ENCODE measurements at regions not wholly inside any gene's neighbourhood (a gene's known extent, or its start where the extent isn't known, plus 50 kb on each side); places are given as distances from the start of the nearest gene placed in this dataset.

GRCh38 chr16:6576113-6576512 lies 756.5 kb upstream of the RBFOX1 start:
- no peaks in the 10 kb centered on the region for H3K4me1 ChIP-seq (ENCODE audit: insufficient read depth)
- H3K9me2 ChIP-seq (ENCODE audit: insufficient read depth), result no peaks in the 10 kb centered on the region
- no peaks in the 10 kb centered on the region for H3K79me2 ChIP-seq (replicated peaks; ENCODE audit: insufficient read depth)
- H3K36me3 ChIP-seq (ENCODE audit: insufficient read depth), result no peaks in the 10 kb centered on the region; the same call in 1 of the 2 replicates
- Mint-ChIP-seq H3K4me3 (no peak overlapping the region), H3K27ac (no peak overlapping the region), H3K4me1 (peaks cover 13% of the 10 kb centered on the region), H3K36me3 (ENCODE audit: low read depth) (no peaks in the 10 kb centered on the region), H3K27me3 (ENCODE audit: insufficient read depth, low read depth, poor library complexity) (peaks cover 3% of the 10 kb centered on the region), H3K9me3 (no peaks in the 10 kb centered on the region)
- H4K20me1 ChIP-seq (replicated peaks; ENCODE audit: insufficient read depth), result no peaks in the 10 kb centered on the region
- DNase-seq (ENCODE audit: low spot score) (no peak), ATAC-seq (no peak)
- H3K4me2 ChIP-seq, result no peak overlapping the region
- no peaks in the 10 kb centered on the region for H3K27me3 ChIP-seq (ENCODE audit: insufficient read depth)
- no peak overlapping the region for H2AFZ ChIP-seq
- no peak overlapping the region for H3K27ac ChIP-seq (ENCODE audit: low read depth)
- no peaks in the 10 kb centered on the region for H3F3A ChIP-seq (replicated peaks; ENCODE audit: low read depth)
- TF ChIP-seq STAT1 (IDR thresholded peaks at IDR 0.05; ENCODE audit: unreplicated experiment) (no peak), REST (IDR thresholded peaks at IDR 0.05; ENCODE audit: unreplicated experiment) (no peak), ZNF114 (CRISPR knock-in tag; IDR thresholded peaks at IDR 0.05) (no peak), EZH2phosphoT487 (IDR thresholded peaks at IDR 0.05; ENCODE audit: unreplicated experiment) (no peak), CTCF (conservative IDR thresholded peaks at IDR 0.05; ENCODE audit: low read depth in 2 of 2) (no peak), ETS1 (IDR thresholded peaks at IDR 0.05) (no peak), EZH2 (IDR thresholded peaks at IDR 0.05; ENCODE audit: low read depth, unreplicated experiment) (no peak), POLR2AphosphoS5 (IDR thresholded peaks at IDR 0.05; ENCODE audit: low read depth) (no peak)
- H3K4me3 ChIP-seq, result no peak overlapping the region

- H3K9me3 Mint-ChIP-seq, result no peaks in the 10 kb centered on the region
- DNase-seq (ENCODE audit: low spot score), result no peak
- no peak for TF ChIP-seq JUNB (IDR thresholded peaks at IDR 0.05; ENCODE audit: unreplicated experiment)
- TF ChIP-seq ETS1 (IDR thresholded peaks at IDR 0.05), result no peak
- no peak for TF ChIP-seq CREB1 (CRISPR knock-in tag; IDR thresholded peaks at IDR 0.05; ENCODE audit: low read depth)
- TF ChIP-seq CTCF (conservative IDR thresholded peaks at IDR 0.05; ENCODE audit: low read depth in 2 of 2), result no peak
- no peak for TF ChIP-seq POLR2AphosphoS5 (IDR thresholded peaks at IDR 0.05; ENCODE audit: low read depth)
These were observed 758.5 kb upstream of the RBFOX1 start for GRCh38 chr16:6574146-6574545.

More at GRCh38 chr16:6574146-6574545, 758.5 kb upstream of the RBFOX1 start:
- no peaks in the 10 kb centered on the region for H3K36me3 Mint-ChIP-seq (ENCODE audit: low read depth)
- no peaks in the 10 kb centered on the region for H3K79me2 ChIP-seq (replicated peaks; ENCODE audit: insufficient read depth)
- H4K20me1 ChIP-seq (replicated peaks; ENCODE audit: insufficient read depth), result no peaks in the 10 kb centered on the region
- H3K27ac Mint-ChIP-seq, result no peak overlapping the region
- peaks cover 3% of the 10 kb centered on the region for H3K27me3 Mint-ChIP-seq (ENCODE audit: insufficient read depth, low read depth, poor library complexity)
- H2AFZ ChIP-seq, result no peak overlapping the region
- no peaks in the 10 kb centered on the region for H3K27me3 ChIP-seq (ENCODE audit: insufficient read depth)
- no peak overlapping the region for H3K4me3 Mint-ChIP-seq
- H3K4me1 Mint-ChIP-seq, result peaks cover 22% of the 10 kb centered on the region
- H3K27ac ChIP-seq (ENCODE audit: low read depth), result no peak overlapping the region
- no peaks in the 10 kb centered on the region; the same call in 1 of the 2 replicates for H3K36me3 ChIP-seq (ENCODE audit: insufficient read depth)
- ATAC-seq, result no peak
- H3K9me2 ChIP-seq (ENCODE audit: insufficient read depth), result no peaks in the 10 kb centered on the region
- H3K4me1 ChIP-seq (ENCODE audit: insufficient read depth), result no peaks in the 10 kb centered on the region
- H3K4me3 ChIP-seq, result no peak overlapping the region
- H3F3A ChIP-seq (replicated peaks; ENCODE audit: low read depth), result no peaks in the 10 kb centered on the region
- H3K4me2 ChIP-seq, result no peak overlapping the region
